ENCODE measurements at regions not wholly inside any gene's neighbourhood (a gene's known extent, or its start where the extent isn't known, plus 50 kb on each side); places are given as distances from the start of the nearest gene placed in this dataset.

GRCh38 chr16:85557083-85557970 lies 55.8 kb upstream of the GSE1 start:
- DNase-seq (ENCODE audit: low read depth in 2 of 2) = peak in 1 of 2 donors; percentile 42

DNA sequence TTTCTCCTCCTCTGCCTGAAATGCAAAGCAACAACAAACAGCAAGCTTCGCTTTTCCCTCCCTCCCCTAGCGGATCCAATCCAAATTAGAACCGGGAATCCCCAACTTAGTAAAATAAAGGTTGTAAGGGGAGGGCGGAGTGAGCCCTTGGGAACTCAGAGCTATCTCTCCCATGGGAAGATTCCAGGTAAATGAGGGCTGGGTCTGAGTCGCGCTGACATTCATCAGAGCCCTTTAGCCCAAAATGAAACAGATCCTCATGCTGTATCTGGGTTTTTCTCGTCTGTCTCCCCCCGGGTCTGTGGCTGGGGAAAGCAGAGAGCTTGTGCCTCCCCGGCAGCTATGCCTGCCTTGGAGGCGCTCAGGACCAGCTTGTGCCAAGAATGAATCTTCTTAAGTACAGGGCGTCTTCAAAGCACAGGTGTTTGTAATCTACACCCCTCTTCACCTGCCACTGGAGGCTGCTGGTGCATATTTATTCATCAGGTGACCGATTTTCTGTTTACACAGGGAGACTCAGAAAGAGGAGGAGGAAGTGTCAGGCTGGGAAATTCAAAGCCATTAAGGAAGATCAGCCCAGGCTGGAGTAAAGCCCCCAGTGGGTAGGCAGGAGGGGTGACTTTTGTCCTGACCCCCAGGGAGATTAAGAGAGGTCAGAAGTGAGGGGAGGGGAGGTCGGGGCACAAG lies 55.0 kb upstream of the GSE1 start:
- no peak for DNase-seq (ENCODE audit: low read depth in 2 of 2)

DNA sequence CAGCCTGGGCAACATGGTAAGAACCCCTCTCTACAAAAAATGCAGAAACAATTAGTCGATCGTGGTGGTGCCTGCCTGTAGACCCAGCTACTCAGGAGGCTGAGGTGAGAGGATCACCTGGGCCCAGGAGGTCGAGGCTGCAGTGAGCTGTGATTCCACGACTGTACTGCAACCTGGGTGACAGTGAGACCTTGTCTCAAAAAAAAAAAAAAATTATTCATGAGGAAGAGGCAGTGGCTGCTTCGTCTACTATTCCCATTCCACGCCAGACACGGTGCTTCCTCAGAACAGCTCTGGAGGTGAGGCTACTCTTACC lies 52.2 kb upstream of the GSE1 start:
- no peak for DNase-seq (ENCODE audit: low read depth in 2 of 2)

GRCh38 chr16:85561248-85562092 lies 51.7 kb upstream of the GSE1 start:
- no peak for DNase-seq (ENCODE audit: low read depth in 2 of 2)

GRCh38 chr16:85562093-85562786 lies 50.9 kb upstream of the GSE1 start:
- no peak for DNase-seq (ENCODE audit: low read depth in 2 of 2)

DNA sequence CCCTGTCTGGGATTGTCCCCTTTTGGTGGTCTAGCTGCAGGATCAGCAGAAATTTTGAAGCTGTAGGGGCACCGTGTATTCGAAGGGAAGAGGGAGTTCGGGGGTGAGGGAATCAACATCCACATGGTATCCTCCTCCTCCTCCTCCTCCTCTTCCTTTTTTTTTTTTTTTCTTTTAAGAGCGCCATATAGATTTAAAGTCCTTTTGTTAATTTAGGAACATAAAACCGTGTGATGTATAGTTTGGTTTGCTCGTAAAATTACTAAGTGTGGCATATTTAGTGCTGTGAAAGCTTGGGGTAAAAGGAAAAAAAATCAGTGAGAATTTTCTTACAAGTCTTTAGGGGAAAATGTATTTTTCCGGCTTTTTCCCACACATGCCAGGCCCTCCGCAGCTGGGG lies 50.1 kb upstream of the GSE1 start:
- DNase-seq (ENCODE audit: low read depth in 2 of 2) = no peak

Measured in stimulated activated CD8-positive, alpha-beta memory T cell treated with anti-CD3 and anti-CD28 coated beads, Interleukin-15, amount 100 ng/mL, for 4 hours (primary cell).